Activated naive CD4-positive, alpha-beta T cell treated with anti-CD3 and anti-CD28 coated beads, Interleukin-2, amount 50 U/mL, for 24 hours (primary cell): ENCODE measurements at regions not wholly inside any gene's neighbourhood (a gene's known extent, or its start where the extent isn't known, plus 50 kb on each side); places are given as distances from the start of the nearest gene placed in this dataset.
"Not testable (repeated sequence)": the region's sequence is repeated elsewhere in the genome, so short reads cannot be mapped to it uniquely, and the experiment has no call there.

Experiments
- H3K27ac Mint-ChIP-seq: one replicate; pipeline ENCODE4 v1.8.0; 2021; ENCODE audit warnings: mild to moderate bottlenecking, mixed read lengths
- H3K27me3 Mint-ChIP-seq: one replicate; pipeline ENCODE4 v1.8.0; 2021; ENCODE audit warnings: mixed read lengths
- H3K36me3 Mint-ChIP-seq: one replicate; pipeline ENCODE4 v1.8.0; 2021; ENCODE audit warnings: mixed read lengths
- H3K4me1 Mint-ChIP-seq: one replicate; pipeline ENCODE4 v1.8.0; 2021; ENCODE audit warnings: mixed read lengths
- H3K4me3 Mint-ChIP-seq: one replicate; pipeline ENCODE4 v1.8.0; 2021; ENCODE audit warnings: mild to moderate bottlenecking, mixed read lengths
- H3K9me3 Mint-ChIP-seq: one replicate; pipeline ENCODE4 v1.8.0; 2021; ENCODE audit warnings: mixed read lengths

- Mint-ChIP-seq H3K9me3 (no peaks in the 10 kb centered on the region), H3K4me3 (no peak overlapping the region), H3K27ac (no peak overlapping the region), H3K4me1 (no peaks in the 10 kb centered on the region), H3K27me3 (peaks cover 8% of the 10 kb centered on the region), H3K36me3 (no peaks in the 10 kb centered on the region)
Observed at GRCh38 chr9:101836021-101836420, 97.6 kb upstream of the GRIN3A start.

GRCh38 chr9:101832486-101832885 lies 94.0 kb upstream of the GRIN3A start:
- no peaks in the 10 kb centered on the region for H3K4me1 Mint-ChIP-seq
- no peaks in the 10 kb centered on the region for H3K36me3 Mint-ChIP-seq
- no peak overlapping the region for H3K27ac Mint-ChIP-seq
- H3K27me3 Mint-ChIP-seq = peaks cover 8% of the 10 kb centered on the region
- H3K4me3 Mint-ChIP-seq = no peak overlapping the region
- no peaks in the 10 kb centered on the region for H3K9me3 Mint-ChIP-seq

GRCh38 chr9:101821450-101821849 lies 83.0 kb upstream of the GRIN3A start:
- H3K27me3 Mint-ChIP-seq = not testable (repeated sequence)

GRCh38 chr9:101820983-101821382 lies 82.5 kb upstream of the GRIN3A start:
- H3K4me3 Mint-ChIP-seq, H3K9me3 Mint-ChIP-seq, H3K27ac Mint-ChIP-seq, H3K4me1 Mint-ChIP-seq, H3K36me3 Mint-ChIP-seq, H3K27me3 Mint-ChIP-seq: not testable (repeated sequence)

More at GRCh38 chr9:101821450-101821849, 83.0 kb upstream of the GRIN3A start:
- not testable (repeated sequence) for H3K36me3 Mint-ChIP-seq, H3K4me3 Mint-ChIP-seq, H3K9me3 Mint-ChIP-seq, H3K4me1 Mint-ChIP-seq, H3K27ac Mint-ChIP-seq

GRCh38 chr9:101814064-101814463 lies 75.6 kb upstream of the GRIN3A start:
- Mint-ChIP-seq H3K27me3 (peaks cover 4% of the 10 kb centered on the region), H3K4me3 (no peak overlapping the region), H3K4me1 (no peaks in the 10 kb centered on the region), H3K36me3 (no peaks in the 10 kb centered on the region), H3K27ac (no peak overlapping the region), H3K9me3 (no peaks in the 10 kb centered on the region)

GRCh38 chr9:101807879-101808278 lies 69.4 kb upstream of the GRIN3A start:
- not testable (repeated sequence) for H3K36me3 Mint-ChIP-seq, H3K9me3 Mint-ChIP-seq, H3K27ac Mint-ChIP-seq, H3K4me1 Mint-ChIP-seq, H3K4me3 Mint-ChIP-seq, H3K27me3 Mint-ChIP-seq

- no peak overlapping the region for H3K4me3 Mint-ChIP-seq
- no peaks in the 10 kb centered on the region for H3K9me3 Mint-ChIP-seq
- H3K4me1 Mint-ChIP-seq = no peaks in the 10 kb centered on the region
- H3K27me3 Mint-ChIP-seq = peaks cover 6% of the 10 kb centered on the region
- H3K27ac Mint-ChIP-seq = no peak overlapping the region
- H3K36me3 Mint-ChIP-seq = no peaks in the 10 kb centered on the region
Observed at GRCh38 chr9:101796044-101796443, 57.6 kb upstream of the GRIN3A start.

- Mint-ChIP-seq H3K4me1 (no peaks in the 10 kb centered on the region), H3K4me3 (no peak overlapping the region), H3K36me3 (no peaks in the 10 kb centered on the region), H3K27ac (no peak overlapping the region), H3K27me3 (peaks cover 6% of the 10 kb centered on the region), H3K9me3 (no peaks in the 10 kb centered on the region)
Observed at GRCh38 chr9:101795147-101795546, 56.7 kb upstream of the GRIN3A start.

- no peaks in the 10 kb centered on the region for H3K9me3 Mint-ChIP-seq
Observed at GRCh38 chr9:101792475-101792874, 54.0 kb upstream of the GRIN3A start.

GRCh38 chr9:101791938-101792337 lies 53.5 kb upstream of the GRIN3A start:
- H3K4me1 Mint-ChIP-seq = no peaks in the 10 kb centered on the region
- H3K27ac Mint-ChIP-seq = no peak overlapping the region
- peaks cover 8% of the 10 kb centered on the region for H3K27me3 Mint-ChIP-seq
- H3K4me3 Mint-ChIP-seq = no peak overlapping the region
- H3K36me3 Mint-ChIP-seq = no peaks in the 10 kb centered on the region
- no peaks in the 10 kb centered on the region for H3K9me3 Mint-ChIP-seq

More at GRCh38 chr9:101792475-101792874, 54.0 kb upstream of the GRIN3A start:
- Mint-ChIP-seq H3K27ac (no peak overlapping the region), H3K36me3 (no peaks in the 10 kb centered on the region), H3K4me1 (no peaks in the 10 kb centered on the region), H3K27me3 (peaks cover 8% of the 10 kb centered on the region), H3K4me3 (no peak overlapping the region)

GRCh38 chr9:101791533-101791932 lies 53.1 kb upstream of the GRIN3A start:
- Mint-ChIP-seq H3K27ac (no peak overlapping the region), H3K27me3 (peaks cover 8% of the 10 kb centered on the region), H3K4me3 (no peak overlapping the region), H3K4me1 (no peaks in the 10 kb centered on the region), H3K36me3 (no peaks in the 10 kb centered on the region), H3K9me3 (no peaks in the 10 kb centered on the region)
